Nephron progenitor cell (in vitro differentiated cells): ENCODE measurements at regions not wholly inside any gene's neighbourhood (a gene's known extent, or its start where the extent isn't known, plus 50 kb on each side); places are given as distances from the start of the nearest gene placed in this dataset.

Experiments
- DNase-seq: peaks from one replicate; pipeline ENCODE4 v3.0.0; 2021
- H3K27ac Mint-ChIP-seq: 2 replicates; pipeline ENCODE4 v1.8.0; 2021; ENCODE audit warnings: mild to moderate bottlenecking, moderate library complexity, mixed read lengths
- H3K27me3 Mint-ChIP-seq: 2 replicates; pipeline ENCODE4 v1.8.0; 2021; ENCODE audit warnings: mild to moderate bottlenecking, low read depth, mixed read lengths; ENCODE audit not compliant: poor library complexity
- H3K36me3 Mint-ChIP-seq: 2 replicates; pipeline ENCODE4 v1.8.0; 2021; ENCODE audit warnings: low read depth, mixed read lengths
- H3K4me1 Mint-ChIP-seq: 2 replicates; pipeline ENCODE4 v1.8.0; 2021; ENCODE audit warnings: mixed read lengths
- H3K4me3 Mint-ChIP-seq: 2 replicates; pipeline ENCODE4 v1.8.0; 2021; ENCODE audit warnings: mild to moderate bottlenecking, moderate library complexity, mixed read lengths
- H3K9me3 Mint-ChIP-seq: 2 replicates; pipeline ENCODE4 v1.8.0; 2021; ENCODE audit warnings: mild to moderate bottlenecking, moderate library complexity, mixed read lengths
- CTCF ChIP-seq: fragments of 200-600 bp; sonication (generic); IDR thresholded peaks from 2 replicates; pipeline ENCODE4 v1.5.0; 2021; ENCODE audit warnings: antibody characterized with exemption

- Mint-ChIP-seq H3K36me3 (peaks cover 7% of the 10 kb centered on the region), H3K9me3 (peaks cover 22% of the 10 kb centered on the region), H3K4me1 (peaks cover 31% of the 10 kb centered on the region), H3K4me3 (no peak overlapping the region), H3K27ac (no peak overlapping the region), H3K27me3 (peaks cover 3% of the 10 kb centered on the region)
- TF ChIP-seq CTCF: no peak
- no peak for DNase-seq
Observed at GRCh38 chr10:33666686-33667480, 332.4 kb upstream of the NRP1 start.

- no peak for TF ChIP-seq CTCF
- no peak overlapping the region for H3K4me3 Mint-ChIP-seq
- H3K9me3 Mint-ChIP-seq: peaks cover 22% of the 10 kb centered on the region
- peaks cover 7% of the 10 kb centered on the region for H3K36me3 Mint-ChIP-seq
- H3K27ac Mint-ChIP-seq: no peak overlapping the region
- peaks cover 3% of the 10 kb centered on the region for H3K27me3 Mint-ChIP-seq
- H3K4me1 Mint-ChIP-seq: peaks cover 45% of the 10 kb centered on the region
- no peak for DNase-seq
Observed at GRCh38 chr10:33665501-33665900, 331.0 kb upstream of the NRP1 start.

GRCh38 chr10:33664070-33664469 is 329.6 kb upstream of the NRP1 start:
- H3K27ac Mint-ChIP-seq: no peak overlapping the region
- TF ChIP-seq CTCF: no peak
- peaks cover 3% of the 10 kb centered on the region for H3K27me3 Mint-ChIP-seq
- H3K36me3 Mint-ChIP-seq: peaks cover 7% of the 10 kb centered on the region
- no peak overlapping the region for H3K4me3 Mint-ChIP-seq
- peaks cover 22% of the 10 kb centered on the region for H3K9me3 Mint-ChIP-seq
- H3K4me1 Mint-ChIP-seq: peaks cover 51% of the 10 kb centered on the region
- DNase-seq: no peak

GRCh38 chr10:33661580-33662336 is 327.3 kb upstream of the NRP1 start:
- no peak for DNase-seq
- Mint-ChIP-seq H3K4me3 (no peak overlapping the region), H3K27me3 (peaks cover 6% of the 10 kb centered on the region), H3K4me1 (peaks cover 48% of the 10 kb centered on the region), H3K36me3 (peaks cover 7% of the 10 kb centered on the region), H3K9me3 (peaks cover 22% of the 10 kb centered on the region), H3K27ac (peak overlapping the region; percentile 68)
- TF ChIP-seq CTCF: no peak

GRCh38 chr10:33660329-33660728 is 325.9 kb upstream of the NRP1 start:
- peaks cover 7% of the 10 kb centered on the region for H3K36me3 Mint-ChIP-seq
- no peak for TF ChIP-seq CTCF
- peaks cover 49% of the 10 kb centered on the region for H3K4me1 Mint-ChIP-seq
- H3K4me3 Mint-ChIP-seq: no peak overlapping the region
- peaks cover 19% of the 10 kb centered on the region for H3K9me3 Mint-ChIP-seq
- H3K27ac Mint-ChIP-seq: no peak overlapping the region
- peaks cover 6% of the 10 kb centered on the region for H3K27me3 Mint-ChIP-seq
- no peak for DNase-seq
